GM18861 (cell line): ENCODE measurements at regions not wholly inside any gene's neighbourhood (a gene's known extent, or its start where the extent isn't known, plus 50 kb on each side); places are given as distances from the start of the nearest gene placed in this dataset.

Experiments
- ATAC-seq: cut with Tn5 transposase; IDR thresholded peaks from one replicate; pipeline ENCODE4 v1.9.1; 2021; ENCODE audit not compliant: unreplicated experiment

GRCh38 chr1:195941795-195942194 lies 666.4 kb downstream of the KCNT2 start:
- ATAC-seq = no peak

- ATAC-seq = no peak
Observed at GRCh38 chr1:195941314-195941713, 666.9 kb downstream of the KCNT2 start.

GRCh38 chr1:195939844-195940243 lies 668.4 kb downstream of the KCNT2 start:
- ATAC-seq = no peak

GRCh38 chr1:195934817-195935553 lies 673.3 kb downstream of the KCNT2 start:
- no peak for ATAC-seq

- ATAC-seq = no peak
Observed at GRCh38 chr1:195933835-195934234, 674.4 kb downstream of the KCNT2 start.

- ATAC-seq = no peak
Observed at GRCh38 chr1:195915826-195916225, 692.4 kb downstream of the KCNT2 start.

- ATAC-seq = no peak
Observed at GRCh38 chr1:195909061-195909460, 699.2 kb downstream of the KCNT2 start.

- no peak for ATAC-seq
Observed at GRCh38 chr1:195908121-195908520, 700.1 kb downstream of the KCNT2 start.

- no peak for ATAC-seq
Observed at GRCh38 chr1:195903203-195903602, 705.0 kb downstream of the KCNT2 start.

GRCh38 chr1:195902779-195903178 lies 705.5 kb downstream of the KCNT2 start:
- no peak for ATAC-seq

- ATAC-seq = no peak
Observed at GRCh38 chr1:195899762-195900352, 708.4 kb downstream of the KCNT2 start.

GRCh38 chr1:195898924-195899323 lies 709.3 kb downstream of the KCNT2 start:
- no peak for ATAC-seq

GRCh38 chr1:195898373-195898772 lies 709.9 kb downstream of the KCNT2 start:
- ATAC-seq = no peak

- ATAC-seq = no peak
Observed at GRCh38 chr1:195897076-195897475, 711.2 kb downstream of the KCNT2 start.

GRCh38 chr1:195894411-195894810 lies 713.8 kb downstream of the KCNT2 start:
- no peak for ATAC-seq

- ATAC-seq = no peak
Observed at GRCh38 chr1:195886000-195886399, 722.2 kb downstream of the KCNT2 start.

GRCh38 chr1:195878478-195878877 lies 729.8 kb downstream of the KCNT2 start:
- no peak for ATAC-seq

GRCh38 chr1:195876792-195877191 lies 731.4 kb downstream of the KCNT2 start:
- no peak for ATAC-seq

GRCh38 chr1:195872376-195872775 lies 735.9 kb downstream of the KCNT2 start:
- ATAC-seq = no peak

- ATAC-seq = no peak
Observed at GRCh38 chr1:195867638-195868037, 740.6 kb downstream of the KCNT2 start.

GRCh38 chr1:195866781-195867222 lies 741.4 kb downstream of the KCNT2 start:
- ATAC-seq = no peak

- no peak for ATAC-seq
Observed at GRCh38 chr1:195866091-195866780, 742.0 kb downstream of the KCNT2 start.
